Left lobe of liver (tissue), 2 donors: ENCODE measurements at regions not wholly inside any gene's neighbourhood (a gene's known extent, or its start where the extent isn't known, plus 50 kb on each side); places are given as distances from the start of the nearest gene placed in this dataset.
A peak's percentile ranks its signal among the peaks of the same experiment; 100 is the strongest.
"Not testable (repeated sequence)": the region's sequence is repeated elsewhere in the genome, so short reads cannot be mapped to it uniquely, and the experiment has no call there.

Experiments used
- ATAC-seq: fragments of 200-7000 bp; cut with Tn5 transposase; one replicate; pipeline ENCODE4 v1.9.1; 2020; ENCODE audit warnings: mild to moderate bottlenecking, moderate library complexity
- DNase-seq: peaks from one replicate; pipeline ENCODE4 v3.0.0-alpha.2; 2020; ENCODE audit warnings: low spot score
- donor health status: DM: no; HTN: no; CAD: no; lungs with moderate emphysema.
- donor health status: DM: no; HTN: yes; CAD: no.

GRCh38 chr9:62833323-62834200 lies 1643.7 kb downstream of the SPATA31A7 start:
- not testable (repeated sequence) for ATAC-seq, DNase-seq

GRCh38 chr9:62837254-62837911 lies 1647.5 kb downstream of the SPATA31A7 start:
- ATAC-seq, result not testable (repeated sequence)
- DNase-seq, result peak; percentile 45

- ATAC-seq (peak; percentile 77), DNase-seq (peak; percentile 47)
Measured at GRCh38 chr9:62838024-62838718, 1648.3 kb downstream of the SPATA31A7 start.

GRCh38 chr9:62839168-62839567 lies 1649.3 kb downstream of the SPATA31A7 start:
- not testable (repeated sequence) for DNase-seq, ATAC-seq

- not testable (repeated sequence) for DNase-seq, ATAC-seq
Measured at GRCh38 chr9:62843145-62843544, 1653.3 kb downstream of the SPATA31A7 start.

GRCh38 chr9:62843706-62844290 lies 1654.0 kb downstream of the SPATA31A7 start:
- not testable (repeated sequence) for ATAC-seq, DNase-seq

GRCh38 chr9:62844681-62845185 lies 1654.9 kb downstream of the SPATA31A7 start:
- not testable (repeated sequence) for DNase-seq
- peak; percentile 30 for ATAC-seq

- DNase-seq, ATAC-seq: not testable (repeated sequence)
Measured at GRCh38 chr9:62848258-62848657, 1658.4 kb downstream of the SPATA31A7 start.

GRCh38 chr9:62849991-62850390 lies 1660.2 kb downstream of the SPATA31A7 start:
- DNase-seq, result not testable (repeated sequence)

GRCh38 chr9:62857280-62857679 lies 1667.4 kb downstream of the SPATA31A7 start:
- not testable (repeated sequence) for DNase-seq

More at GRCh38 chr9:62849991-62850390, 1660.2 kb downstream of the SPATA31A7 start:
- not testable (repeated sequence) for ATAC-seq

GRCh38 chr9:62858240-62858639 lies 1668.4 kb downstream of the SPATA31A7 start:
- not testable (repeated sequence) for DNase-seq, ATAC-seq

More at GRCh38 chr9:62857280-62857679, 1667.4 kb downstream of the SPATA31A7 start:
- not testable (repeated sequence) for ATAC-seq

GRCh38 chr9:62860939-62861860 lies 1671.4 kb downstream of the SPATA31A7 start:
- ATAC-seq, DNase-seq: not testable (repeated sequence)

- not testable (repeated sequence) for DNase-seq, ATAC-seq
Measured at GRCh38 chr9:62862180-62862579, 1672.3 kb downstream of the SPATA31A7 start.

- ATAC-seq, DNase-seq: not testable (repeated sequence)
Measured at GRCh38 chr9:62863319-62863718, 1673.5 kb downstream of the SPATA31A7 start.

GRCh38 chr9:62863867-62864266 lies 1674.0 kb downstream of the SPATA31A7 start:
- not testable (repeated sequence) for ATAC-seq, DNase-seq

- not testable (repeated sequence) for DNase-seq, ATAC-seq
Measured at GRCh38 chr9:62864481-62865469, 1674.9 kb downstream of the SPATA31A7 start.

- DNase-seq, ATAC-seq: not testable (repeated sequence)
Measured at GRCh38 chr9:62869061-62869460, 1679.2 kb downstream of the SPATA31A7 start.

GRCh38 chr9:62871765-62872164 lies 1681.9 kb downstream of the SPATA31A7 start:
- ATAC-seq, result not testable (repeated sequence)

More at GRCh38 chr9:62871765-62872164, 1681.9 kb downstream of the SPATA31A7 start:
- not testable (repeated sequence) for DNase-seq
